ENCODE measurements at regions not wholly inside any gene's neighbourhood (a gene's known extent, or its start where the extent isn't known, plus 50 kb on each side); places are given as distances from the start of the nearest gene placed in this dataset.

DNA sequence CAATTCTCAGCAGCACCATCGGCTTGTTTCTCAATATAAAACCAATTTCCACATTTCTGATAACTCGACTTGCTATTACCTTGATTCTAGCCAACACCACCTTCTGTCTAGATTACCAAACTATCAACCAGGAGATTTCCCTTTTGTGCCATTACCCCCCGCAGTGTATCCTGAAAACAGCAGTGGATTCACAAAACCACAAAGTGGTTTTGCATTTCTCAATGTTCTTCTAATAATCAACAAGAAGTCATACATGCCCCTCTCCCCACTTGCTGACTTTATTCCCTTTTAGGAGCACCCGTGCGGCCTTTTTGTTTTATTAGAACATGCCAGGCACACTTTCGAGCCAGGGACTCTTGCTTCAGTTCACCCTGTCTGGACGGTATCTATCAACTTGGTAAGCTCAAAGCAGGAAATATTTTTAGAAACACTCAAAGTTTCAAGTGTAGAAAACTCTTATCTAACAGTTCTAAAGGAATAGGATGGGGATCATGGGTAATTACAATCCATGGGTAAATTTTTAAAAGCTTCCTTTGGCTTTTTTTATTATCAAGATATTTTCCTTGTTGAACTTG lies 967.4 kb downstream of the EFNB2 start:
- TF ChIP-seq, protein P1, sequence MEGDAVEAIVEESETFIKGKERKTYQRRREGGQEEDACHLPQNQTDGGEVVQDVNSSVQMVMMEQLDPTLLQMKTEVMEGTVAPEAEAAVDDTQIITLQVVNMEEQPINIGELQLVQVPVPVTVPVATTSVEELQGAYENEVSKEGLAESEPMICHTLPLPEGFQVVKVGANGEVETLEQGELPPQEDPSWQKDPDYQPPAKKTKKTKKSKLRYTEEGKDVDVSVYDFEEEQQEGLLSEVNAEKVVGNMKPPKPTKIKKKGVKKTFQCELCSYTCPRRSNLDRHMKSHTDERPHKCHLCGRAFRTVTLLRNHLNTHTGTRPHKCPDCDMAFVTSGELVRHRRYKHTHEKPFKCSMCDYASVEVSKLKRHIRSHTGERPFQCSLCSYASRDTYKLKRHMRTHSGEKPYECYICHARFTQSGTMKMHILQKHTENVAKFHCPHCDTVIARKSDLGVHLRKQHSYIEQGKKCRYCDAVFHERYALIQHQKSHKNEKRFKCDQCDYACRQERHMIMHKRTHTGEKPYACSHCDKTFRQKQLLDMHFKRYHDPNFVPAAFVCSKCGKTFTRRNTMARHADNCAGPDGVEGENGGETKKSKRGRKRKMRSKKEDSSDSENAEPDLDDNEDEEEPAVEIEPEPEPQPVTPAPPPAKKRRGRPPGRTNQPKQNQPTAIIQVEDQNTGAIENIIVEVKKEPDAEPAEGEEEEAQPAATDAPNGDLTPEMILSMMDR (conservative IDR thresholded peaks at IDR 0.05; ENCODE audit: low read depth, low read length) = no peak
- TF ChIP-seq POLR2A (IDR thresholded peaks at IDR 0.05; ENCODE audit: low read depth, low read length) (no peak), MXI1 (IDR thresholded peaks at IDR 0.05; ENCODE audit: borderline replicate concordance, low read depth, low read length) (no peak), RAD21 (IDR thresholded peaks at IDR 0.05; ENCODE audit: low read length) (no peak), CHD1 (IDR thresholded peaks at IDR 0.05; ENCODE audit: low read depth, low read length) (no peak), RFX5 (IDR thresholded peaks at IDR 0.05; ENCODE audit: low read depth, low read length) (no peak), CEBPB (IDR thresholded peaks at IDR 0.05; ENCODE audit: low read depth, low read length) (no peak), MAFK (IDR thresholded peaks at IDR 0.05; ENCODE audit: low read depth, low read length) (no peak), RCOR1 (IDR thresholded peaks at IDR 0.05; ENCODE audit: insufficient replicate concordance, low read length) (no peak), NFE2L2 (IDR thresholded peaks at IDR 0.05; ENCODE audit: low read depth, low read length) (no peak), SMC3 (IDR thresholded peaks at IDR 0.05; ENCODE audit: low read depth, low read length) (no peak)
- TF ChIP-seq, protein P2, sequence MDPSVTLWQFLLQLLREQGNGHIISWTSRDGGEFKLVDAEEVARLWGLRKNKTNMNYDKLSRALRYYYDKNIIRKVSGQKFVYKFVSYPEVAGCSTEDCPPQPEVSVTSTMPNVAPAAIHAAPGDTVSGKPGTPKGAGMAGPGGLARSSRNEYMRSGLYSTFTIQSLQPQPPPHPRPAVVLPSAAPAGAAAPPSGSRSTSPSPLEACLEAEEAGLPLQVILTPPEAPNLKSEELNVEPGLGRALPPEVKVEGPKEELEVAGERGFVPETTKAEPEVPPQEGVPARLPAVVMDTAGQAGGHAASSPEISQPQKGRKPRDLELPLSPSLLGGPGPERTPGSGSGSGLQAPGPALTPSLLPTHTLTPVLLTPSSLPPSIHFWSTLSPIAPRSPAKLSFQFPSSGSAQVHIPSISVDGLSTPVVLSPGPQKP (IDR thresholded peaks at IDR 0.05; ENCODE audit: borderline replicate concordance, low read depth, low read length) = no peak
- TF ChIP-seq, protein P3, sequence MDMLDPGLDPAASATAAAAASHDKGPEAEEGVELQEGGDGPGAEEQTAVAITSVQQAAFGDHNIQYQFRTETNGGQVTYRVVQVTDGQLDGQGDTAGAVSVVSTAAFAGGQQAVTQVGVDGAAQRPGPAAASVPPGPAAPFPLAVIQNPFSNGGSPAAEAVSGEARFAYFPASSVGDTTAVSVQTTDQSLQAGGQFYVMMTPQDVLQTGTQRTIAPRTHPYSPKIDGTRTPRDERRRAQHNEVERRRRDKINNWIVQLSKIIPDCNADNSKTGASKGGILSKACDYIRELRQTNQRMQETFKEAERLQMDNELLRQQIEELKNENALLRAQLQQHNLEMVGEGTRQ (IDR thresholded peaks at IDR 0.05; ENCODE audit: low read depth, low read length) = no peak

All from IMR-90 (cell line).